DND-41 (cell line): ENCODE measurements at regions not wholly inside any gene's neighbourhood (a gene's known extent, or its start where the extent isn't known, plus 50 kb on each side); places are given as distances from the start of the nearest gene placed in this dataset.

ENCODE experiments used
- ATAC-seq: fragments of 200-7000 bp; cut with Tn5 transposase; 3 replicates; pipeline ENCODE4 v1.9.1; 2021; ENCODE audit warnings: low read depth; ENCODE audit not compliant: insufficient read depth
- DNase-seq: peaks from one replicate; pipeline ENCODE4 v3.0.0-alpha.2; 2020
- H2AFZ ChIP-seq: 2 replicates; pipeline ENCODE4 v1.6.0; 2012; ENCODE audit warnings: low read depth, low read length
- H3K27ac ChIP-seq: 2 replicates; pipeline ENCODE4 v1.5.1; 2012; ENCODE audit warnings: low read length, inconsistent platforms
- H3K27me3 ChIP-seq: fragments of 200-600 bp; sonication (generic); 2 replicates; pipeline ENCODE4 v1.6.0; 2012; ENCODE audit warnings: low read length, mild to moderate bottlenecking, inconsistent platforms; ENCODE audit not compliant: insufficient read depth, poor library complexity
- H3K36me3 ChIP-seq: 2 replicates; pipeline ENCODE4 v1.5.1; 2012; ENCODE audit warnings: low read length, inconsistent platforms; ENCODE audit not compliant: insufficient read depth
- H3K4me1 ChIP-seq: 2 replicates; pipeline ENCODE4 v1.5.1; 2012; ENCODE audit warnings: mild to moderate bottlenecking, low read length; ENCODE audit not compliant: insufficient read depth
- H3K4me2 ChIP-seq: 2 replicates; pipeline ENCODE4 v1.6.0; 2012; ENCODE audit warnings: mild to moderate bottlenecking, moderate library complexity, low read length, inconsistent platforms; ENCODE audit not compliant: insufficient read depth
- H3K4me3 ChIP-seq, 2 experiments: fragments of 200-600 bp in 1 of 2; shearing (Covaris generic) in 1 of 2; 2 replicates each; pipeline ENCODE4 v1.5.1; 2012 to 2016; ENCODE audit warnings: inconsistent platforms in 2 of 2, low read length in 2 of 2, mild to moderate bottlenecking in 2 of 2, low read depth in 1 of 2, moderate library complexity in 1 of 2
- H3K79me2 ChIP-seq: 2 replicates; pipeline ENCODE4 v1.6.0; 2012; ENCODE audit warnings: low read length, inconsistent platforms; ENCODE audit not compliant: insufficient read depth
- H3K9ac ChIP-seq: 2 replicates; pipeline ENCODE4 v1.6.0; 2012; ENCODE audit warnings: low read depth, mild to moderate bottlenecking, inconsistent platforms, low read length, moderate library complexity
- H3K9me3 ChIP-seq: 2 replicates; pipeline ENCODE4 v1.5.1; 2012; ENCODE audit warnings: low read length, moderate library complexity, mild to moderate bottlenecking, inconsistent platforms; ENCODE audit not compliant: insufficient read depth, severe bottlenecking
- H4K20me1 ChIP-seq: 2 replicates; pipeline ENCODE4 v1.6.0; 2012; ENCODE audit warnings: low read length; ENCODE audit not compliant: insufficient read depth
- CTCF ChIP-seq: IDR thresholded peaks from 2 replicates; pipeline ENCODE4 v1.5.1; 2012; ENCODE audit warnings: borderline replicate concordance, low read length, moderate library complexity, mild to moderate bottlenecking; ENCODE audit not compliant: poor library complexity, severe bottlenecking; ENCODE audit errors: extremely low read depth
- EZH2 ChIP-seq: IDR thresholded peaks from 3 replicates; pipeline ENCODE4 v1.6.1; 2012; ENCODE audit warnings: borderline replicate concordance, low read depth, mild to moderate bottlenecking, moderate library complexity, low read length, inconsistent platforms; ENCODE audit not compliant: severe bottlenecking

GRCh38 chr22:27066856-27067255 is 409.5 kb downstream of the MIAT start:
- no peaks in the 10 kb centered on the region for H3K79me2 ChIP-seq
- H3K4me1 ChIP-seq, result no peaks in the 10 kb centered on the region
- no peak overlapping the region for H3K4me3 ChIP-seq
- no peak for TF ChIP-seq CTCF
- TF ChIP-seq EZH2, result no peak
- H3K9ac ChIP-seq, result no peak overlapping the region
- no peak overlapping the region for H2AFZ ChIP-seq
- no peak for ATAC-seq
- DNase-seq, result no peak
- no peaks in the 10 kb centered on the region for H4K20me1 ChIP-seq
- no peaks in the 10 kb centered on the region for H3K27me3 ChIP-seq
- no peaks in the 10 kb centered on the region for H3K9me3 ChIP-seq
- H3K36me3 ChIP-seq, result no peaks in the 10 kb centered on the region
- no peak overlapping the region for H3K4me2 ChIP-seq
- H3K27ac ChIP-seq, result no peak overlapping the region

- Histone ChIP-seq H3K4me1 (no peaks in the 10 kb centered on the region), H3K4me2 (no peak overlapping the region), H3K27ac (no peak overlapping the region), H3K9me3 (no peaks in the 10 kb centered on the region), H3K79me2 (no peaks in the 10 kb centered on the region), H3K4me3 (no peak overlapping the region), H3K9ac (no peak overlapping the region), H4K20me1 (no peaks in the 10 kb centered on the region), H3K27me3 (no peaks in the 10 kb centered on the region), H2AFZ (no peak overlapping the region), H3K36me3 (no peaks in the 10 kb centered on the region)
- TF ChIP-seq EZH2 (no peak), CTCF (no peak)
- ATAC-seq (no peak), DNase-seq (no peak)
These were observed 410.7 kb downstream of the MIAT start for GRCh38 chr22:27068121-27068520.

DNA sequence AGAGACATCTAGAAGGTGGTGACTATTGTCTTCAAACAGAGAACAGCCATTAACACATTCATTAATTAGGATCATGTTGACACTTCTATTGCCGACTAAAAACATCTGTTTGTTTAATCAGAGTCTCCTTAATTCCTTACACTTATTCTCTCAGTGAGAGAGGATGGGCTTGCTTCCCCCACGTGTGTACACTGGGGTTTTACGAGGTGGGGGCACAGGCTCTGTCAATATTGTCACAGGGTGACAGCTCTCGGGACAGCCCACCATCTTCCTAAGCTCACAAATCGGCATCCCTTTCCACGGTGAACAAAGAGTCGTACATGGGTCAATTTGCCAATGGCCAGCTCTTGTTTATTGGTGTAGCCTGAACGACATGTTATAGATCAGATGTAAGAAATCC is 413.2 kb downstream of the MIAT start:
- H3K4me1 ChIP-seq, result no peaks in the 10 kb centered on the region
- H3K36me3 ChIP-seq, result no peaks in the 10 kb centered on the region
- no peak overlapping the region for H3K4me3 ChIP-seq
- no peak overlapping the region for H3K4me2 ChIP-seq
- H3K27me3 ChIP-seq, result no peaks in the 10 kb centered on the region
- no peak overlapping the region for H3K9ac ChIP-seq
- no peaks in the 10 kb centered on the region for H4K20me1 ChIP-seq
- no peak overlapping the region for H2AFZ ChIP-seq
- no peak for ATAC-seq
- no peaks in the 10 kb centered on the region for H3K9me3 ChIP-seq
- no peaks in the 10 kb centered on the region for H3K79me2 ChIP-seq
- TF ChIP-seq EZH2 (no peak), CTCF (no peak)
- DNase-seq, result no peak
- no peak overlapping the region for H3K27ac ChIP-seq

- Histone ChIP-seq H3K27me3 (no peaks in the 10 kb centered on the region), H2AFZ (no peak overlapping the region), H3K4me1 (no peaks in the 10 kb centered on the region), H4K20me1 (no peaks in the 10 kb centered on the region), H3K4me2 (no peak overlapping the region), H3K27ac (no peak overlapping the region), H3K36me3 (no peaks in the 10 kb centered on the region), H3K9ac (no peak overlapping the region), H3K4me3 (no peak overlapping the region), H3K9me3 (no peaks in the 10 kb centered on the region), H3K79me2 (no peaks in the 10 kb centered on the region)
- TF ChIP-seq EZH2 (no peak), CTCF (no peak)
- DNase-seq (no peak), ATAC-seq (no peak)
These were observed 416.4 kb downstream of the MIAT start for GRCh38 chr22:27073601-27074425.
